ENCODE measurements at regions not wholly inside any gene's neighbourhood (a gene's known extent, or its start where the extent isn't known, plus 50 kb on each side); places are given as distances from the start of the nearest gene placed in this dataset.

DNA sequence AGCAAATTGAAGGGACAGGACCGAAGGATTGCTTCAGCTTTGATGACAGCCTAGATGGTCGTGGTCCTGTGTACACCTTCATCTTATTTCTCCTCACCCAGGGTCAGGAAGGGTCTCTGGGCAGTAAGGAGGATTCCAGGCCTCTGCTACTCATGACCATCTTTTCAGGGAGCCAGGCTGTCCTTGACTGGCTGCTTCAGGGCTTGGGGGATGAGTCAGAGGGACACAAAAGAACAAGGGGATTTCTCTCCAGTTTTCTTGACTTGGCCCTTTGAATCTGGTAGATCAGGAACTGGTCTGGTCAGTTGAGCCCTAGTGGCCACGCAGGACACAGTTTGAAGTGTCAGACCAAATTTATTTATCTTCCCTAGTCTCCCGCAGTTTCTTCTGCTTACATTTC lies 402.1 kb upstream of the CHD6 start:
- no peak for DNase-seq

DNA sequence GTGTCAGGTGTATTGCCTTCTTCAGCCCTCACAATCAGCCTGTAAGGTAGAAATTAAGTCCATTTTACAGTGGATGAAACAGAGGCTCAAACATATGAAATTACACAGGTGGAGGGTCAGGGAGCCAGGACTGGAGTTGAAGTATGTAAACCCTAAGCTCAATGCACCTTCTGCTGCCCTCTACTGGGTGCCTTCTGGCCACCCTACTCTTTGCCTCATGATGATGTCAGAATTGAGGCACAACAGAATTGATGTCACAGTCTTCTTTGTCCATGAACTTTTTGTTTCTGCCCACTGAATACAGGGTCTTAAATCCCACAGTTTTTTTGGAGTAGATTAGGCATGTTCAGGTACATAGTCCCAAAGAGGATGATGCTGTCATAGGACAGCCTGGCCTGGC lies 400.8 kb upstream of the CHD6 start:
- no peak for DNase-seq

DNA sequence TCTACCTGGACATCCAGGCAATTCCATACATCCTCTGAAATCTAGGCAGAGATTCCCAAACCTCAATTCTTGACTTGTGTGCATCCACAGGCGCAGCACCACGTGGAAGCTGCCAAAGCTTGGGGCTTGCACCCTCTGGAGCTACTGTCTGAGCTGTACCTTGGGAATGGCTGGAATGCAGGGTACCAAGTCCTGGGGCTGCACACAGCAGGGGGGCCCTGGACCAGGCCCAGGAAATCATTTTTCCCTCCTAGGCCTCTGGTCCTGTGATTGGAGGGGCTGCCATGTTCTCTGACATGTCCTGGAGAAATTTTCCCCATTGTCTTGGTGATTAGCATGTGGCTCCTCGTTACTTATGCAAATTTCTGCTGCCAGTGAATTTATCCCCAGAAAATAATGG lies 391.9 kb upstream of the CHD6 start:
- no peak for DNase-seq

DNA sequence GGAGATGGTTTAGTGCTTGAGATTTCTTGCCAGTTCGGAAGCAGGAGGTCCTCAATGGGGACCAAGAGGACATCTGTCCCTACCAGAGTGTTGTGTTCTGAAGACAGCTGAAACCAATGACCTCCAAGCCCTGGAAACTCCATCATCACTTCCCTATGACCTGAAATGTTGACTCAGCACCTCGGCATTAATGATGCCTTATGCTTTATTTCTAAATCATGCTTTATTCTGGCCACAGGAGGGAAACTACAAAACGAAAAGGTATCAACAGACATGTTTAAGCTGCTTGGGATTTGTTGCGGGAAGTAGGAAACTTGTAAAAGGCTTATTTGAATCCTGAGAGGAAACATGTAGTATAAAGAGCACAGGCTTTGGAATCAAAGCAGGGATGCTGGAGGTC lies 389.1 kb upstream of the CHD6 start:
- no peak for DNase-seq

DNA sequence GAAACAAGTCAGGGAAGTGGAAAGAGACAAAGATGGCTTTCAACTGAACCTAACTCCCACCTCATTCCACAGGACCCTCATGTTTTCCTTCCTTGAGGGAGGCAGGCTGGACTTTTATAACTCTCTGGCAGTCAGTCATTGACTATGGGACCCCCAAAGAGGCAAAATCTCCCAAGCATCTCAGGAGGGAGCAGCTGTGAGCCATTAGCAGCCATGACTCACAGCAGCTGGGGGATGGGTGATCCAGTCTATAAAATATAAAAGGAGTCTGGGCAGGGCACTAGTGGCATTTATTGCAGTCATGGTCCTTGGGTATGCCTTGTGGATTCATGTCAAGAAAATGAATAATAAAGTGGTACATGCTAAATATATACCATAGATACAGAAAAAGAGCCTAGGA lies 387.0 kb upstream of the CHD6 start:
- no peak for DNase-seq

DNA sequence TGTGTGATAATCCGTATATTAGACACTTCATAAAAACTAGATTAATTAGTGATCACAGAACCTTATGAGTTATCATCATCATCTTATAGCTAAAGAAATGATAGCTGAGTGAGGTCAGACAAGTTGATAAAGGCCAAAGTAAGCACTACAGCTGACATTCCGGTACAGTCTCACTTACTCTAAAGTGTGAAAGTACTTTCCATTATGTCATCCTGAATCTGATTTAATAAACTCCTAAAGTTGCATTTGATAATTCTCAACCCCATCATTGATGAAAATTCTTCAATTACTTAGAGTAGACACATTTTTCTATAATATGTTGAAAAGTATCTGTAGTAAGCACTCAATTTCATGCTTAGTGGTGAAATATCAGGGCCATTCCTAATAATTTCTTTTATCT lies 385.2 kb upstream of the CHD6 start:
- DNase-seq, result no peak

DNA sequence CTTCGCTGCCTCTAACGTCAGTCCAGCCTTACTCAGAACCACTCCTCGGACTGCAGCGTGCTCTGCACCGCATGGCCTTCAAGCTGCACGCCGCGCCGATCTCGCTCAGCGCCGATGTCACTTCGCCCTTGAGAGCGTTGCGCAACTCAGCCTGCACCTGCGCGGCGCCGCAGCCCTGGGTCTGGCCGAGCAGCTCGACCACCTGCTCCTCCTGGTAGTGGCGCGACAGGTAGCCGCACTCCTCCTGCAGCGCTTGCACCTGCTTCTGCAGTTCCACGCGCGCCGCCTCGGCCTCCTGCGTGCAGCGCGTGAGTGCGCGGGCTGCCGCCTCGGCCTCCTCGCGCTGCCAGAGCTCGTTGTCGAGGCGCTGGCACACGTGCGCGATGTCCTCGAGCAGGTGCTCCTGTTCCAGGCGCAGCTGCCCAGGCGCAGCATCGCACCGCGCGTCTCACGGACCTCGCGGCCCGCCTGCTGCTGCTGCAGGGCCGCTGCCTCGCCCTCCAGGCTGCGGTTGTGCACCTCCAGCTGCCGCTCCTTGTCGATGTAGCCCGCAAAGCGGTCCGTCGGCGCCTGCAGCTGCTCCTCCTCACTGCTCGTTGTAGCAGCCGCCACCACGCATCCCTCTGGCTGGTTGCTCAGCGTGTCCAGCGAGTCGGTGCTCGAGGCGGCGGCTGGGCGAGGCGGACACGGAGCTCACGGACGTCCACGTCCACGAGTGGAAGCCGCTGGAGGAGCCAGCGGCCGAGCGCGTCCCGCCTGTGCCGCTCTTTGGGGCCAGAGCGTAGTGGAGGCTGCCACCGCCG lies 380.6 kb upstream of the CHD6 start:
- DNase-seq, result no peak

DNA sequence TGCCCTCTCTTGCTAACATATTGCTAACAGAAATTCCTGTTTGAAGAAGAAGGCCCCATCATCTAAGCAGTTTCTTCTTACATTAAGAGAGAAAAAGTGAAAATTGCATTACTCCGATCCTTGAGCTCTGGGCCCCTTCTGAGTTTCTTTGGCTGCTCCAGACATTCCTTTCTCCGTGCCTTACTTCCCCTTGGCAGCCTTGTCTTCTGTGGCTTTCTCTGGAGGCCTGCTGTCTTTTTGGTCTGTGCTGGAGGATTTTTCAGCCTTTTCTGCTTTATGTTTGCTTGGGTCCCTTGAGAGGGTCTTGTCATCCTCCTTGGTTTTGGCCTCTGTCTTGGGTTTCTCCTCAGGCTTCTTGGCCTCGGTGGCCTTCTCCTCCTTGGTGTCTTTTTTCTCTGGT lies 378.8 kb upstream of the CHD6 start:
- DNase-seq, result no peak

DNA sequence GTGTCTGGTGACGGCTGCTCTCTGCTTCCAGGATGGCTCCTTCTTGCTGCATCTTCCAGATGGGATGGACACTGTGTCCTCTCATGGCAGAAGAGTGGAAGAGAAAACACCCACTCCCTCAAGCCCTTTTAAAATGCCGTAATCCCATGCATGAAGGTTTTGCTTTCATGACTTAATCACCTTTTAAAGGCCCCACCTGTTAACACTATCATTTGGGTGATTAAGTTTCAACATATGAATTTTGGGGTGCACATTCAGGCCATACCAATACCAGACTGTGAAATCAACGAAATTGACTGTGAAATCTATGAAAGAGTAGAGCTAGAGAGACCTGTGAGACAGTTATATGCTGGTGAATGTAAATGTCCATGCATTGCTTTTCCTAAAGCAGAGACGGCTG lies 374.3 kb upstream of the CHD6 start:
- DNase-seq, result no peak

DNA sequence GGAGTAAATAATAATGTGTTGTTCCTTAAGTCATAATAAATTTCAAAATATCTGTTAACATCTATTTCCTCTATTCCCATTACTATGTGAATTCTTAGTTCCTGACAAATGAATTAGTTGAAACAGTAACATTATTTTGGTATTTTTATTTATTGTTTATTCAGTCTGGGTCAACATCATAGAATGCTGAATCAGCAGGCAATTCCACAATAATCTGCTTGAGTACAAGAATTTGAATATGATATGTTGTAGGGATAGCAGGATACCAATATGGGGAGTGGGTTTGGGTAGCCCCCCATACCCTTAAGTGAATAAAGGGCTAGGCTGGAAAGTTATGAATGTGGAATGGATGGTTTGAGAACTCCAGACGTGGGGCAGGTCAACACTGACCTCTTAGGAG lies 373.2 kb upstream of the CHD6 start:
- DNase-seq, result no peak

DNA sequence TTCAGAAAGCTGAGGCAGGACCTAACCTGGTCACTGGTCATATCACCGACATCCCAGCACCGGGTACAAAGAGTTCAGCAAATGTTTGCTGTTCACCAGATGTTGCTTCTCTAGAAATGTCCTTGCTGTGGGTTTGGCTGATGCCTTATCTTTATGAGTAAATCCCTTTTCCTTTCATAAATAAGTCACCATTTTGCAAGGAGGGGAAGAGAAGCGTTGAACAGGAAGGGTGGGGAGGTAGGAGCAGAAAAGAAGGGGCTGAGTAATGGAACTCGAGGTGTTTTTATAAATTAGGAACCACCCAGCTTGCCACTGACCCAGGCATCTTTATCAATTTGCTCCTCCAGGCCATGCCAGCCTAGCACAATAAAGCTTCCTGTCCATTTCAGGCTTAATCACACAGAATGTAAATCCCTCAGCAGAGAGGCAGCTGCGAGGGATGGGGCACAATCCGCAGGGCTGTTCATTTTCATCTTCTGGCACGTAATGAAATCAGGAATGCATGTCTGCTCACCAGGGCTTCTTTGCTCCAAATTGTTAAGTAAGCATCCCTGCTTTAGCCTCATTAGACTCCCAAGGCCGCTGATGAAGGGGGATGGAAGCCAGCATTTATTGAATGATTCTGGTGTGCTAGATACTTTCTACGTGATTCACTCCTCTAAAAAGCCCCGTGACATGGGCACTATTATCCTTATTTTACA lies 371.9 kb upstream of the CHD6 start:
- DNase-seq, result no peak

DNA sequence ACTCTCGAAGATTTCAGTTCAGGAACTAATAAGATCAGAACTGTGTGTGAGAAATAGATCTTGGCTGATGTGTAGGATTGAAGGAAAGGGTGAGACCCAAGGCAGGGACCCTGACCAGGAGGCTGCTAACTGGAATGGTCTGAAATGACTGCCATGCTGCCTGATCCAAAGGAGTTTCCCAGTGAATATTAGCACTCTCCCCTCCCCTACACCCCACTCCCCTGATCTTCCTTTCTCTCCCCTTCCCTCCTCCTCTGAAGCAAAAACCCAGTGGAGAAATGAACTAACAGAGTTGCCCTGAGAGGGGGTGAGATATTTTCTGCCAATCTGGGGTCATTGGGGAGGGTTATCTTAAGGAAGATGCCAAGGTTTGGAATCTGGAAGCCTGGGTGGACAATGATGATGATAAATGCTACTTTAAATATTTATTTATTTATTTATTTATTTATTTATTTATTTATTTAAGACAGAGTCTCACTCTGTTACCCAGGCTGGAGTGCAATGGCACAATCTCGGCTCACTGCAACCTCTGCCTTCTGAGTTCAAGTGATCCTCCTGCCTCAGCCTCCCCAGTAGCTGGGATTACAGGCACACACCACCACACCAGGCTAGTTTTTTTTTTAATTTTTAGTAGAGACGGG lies 371.0 kb upstream of the CHD6 start:
- DNase-seq, result no peak

DNA sequence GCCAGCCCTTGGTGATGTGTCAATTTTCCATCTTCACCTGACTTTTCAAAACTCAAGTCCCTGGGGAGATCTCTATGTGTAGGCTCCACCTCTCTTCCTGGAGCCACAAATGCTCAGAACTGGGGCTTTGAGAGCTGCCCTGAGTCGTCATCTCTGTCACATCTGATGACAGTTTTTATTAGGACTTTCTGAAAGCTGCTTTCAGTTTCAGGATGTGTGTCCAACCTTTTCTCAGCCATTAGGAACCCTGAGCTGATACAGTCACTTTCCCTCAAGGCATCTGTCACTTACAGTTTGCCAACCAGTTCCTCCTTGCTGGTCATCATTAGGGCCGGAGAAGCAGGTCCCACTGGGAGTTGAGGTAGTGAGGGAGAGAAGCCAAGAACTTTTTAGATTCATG lies 365.9 kb upstream of the CHD6 start:
- no peak for DNase-seq

DNA sequence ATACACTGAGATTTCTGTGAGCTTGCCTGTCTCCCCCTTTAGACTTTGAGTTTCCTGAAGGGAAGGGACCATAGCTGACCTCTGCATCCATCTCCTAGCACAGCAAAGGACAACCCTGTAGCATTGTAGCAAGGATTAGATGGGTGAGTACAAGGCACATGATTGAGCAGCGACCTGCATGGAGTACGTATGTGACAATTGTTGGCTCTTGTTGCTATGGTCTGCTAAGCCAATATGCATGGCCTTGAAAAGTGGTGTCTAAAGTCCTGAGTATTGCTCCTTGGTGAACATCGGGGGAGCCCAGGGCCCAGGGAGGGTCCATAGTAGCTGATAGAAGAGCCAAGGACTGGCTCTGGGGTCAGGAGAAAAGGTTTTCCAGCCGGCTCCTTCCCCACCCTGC lies 365.0 kb upstream of the CHD6 start:
- DNase-seq, result no peak

DNA sequence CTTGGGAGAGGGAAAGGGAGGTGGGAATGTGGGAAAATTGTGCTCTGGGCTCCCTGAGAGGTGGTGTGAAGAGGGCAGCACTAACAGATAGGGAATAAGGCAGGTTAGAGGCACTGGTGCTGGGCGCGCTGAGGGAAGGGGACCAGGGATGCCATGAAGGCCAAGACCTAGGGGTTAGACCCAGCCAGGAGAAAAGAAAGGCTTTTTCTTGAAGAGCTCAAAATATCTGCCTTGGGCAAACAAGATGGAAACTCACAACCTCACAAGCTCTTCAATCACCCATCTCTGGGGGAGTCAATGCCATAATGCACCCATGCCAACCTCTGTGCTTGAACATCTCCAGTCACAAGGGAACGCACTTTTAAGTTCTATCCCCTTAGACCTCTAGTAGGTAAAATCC lies 363.6 kb upstream of the CHD6 start:
- DNase-seq, result no peak

DNA sequence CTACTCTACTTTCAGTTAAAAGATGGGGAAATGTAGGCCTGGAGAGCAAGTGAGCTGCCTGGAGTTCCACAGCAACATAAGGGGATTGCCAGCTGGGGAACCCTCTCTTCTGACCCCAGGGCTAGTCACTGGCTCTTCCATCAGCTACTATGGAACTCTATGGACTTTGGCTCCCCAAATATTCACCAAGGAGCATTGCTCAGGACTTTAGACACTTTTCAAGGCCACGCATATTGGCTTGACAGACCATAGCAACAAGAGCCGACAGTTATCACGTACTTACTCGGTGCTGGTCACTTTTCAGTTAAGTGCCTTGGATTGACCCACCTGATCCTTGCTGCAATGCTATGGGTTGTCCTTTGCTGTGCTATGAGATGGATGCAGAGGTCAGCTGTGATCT lies 360.7 kb upstream of the CHD6 start:
- DNase-seq, result no peak

DNA sequence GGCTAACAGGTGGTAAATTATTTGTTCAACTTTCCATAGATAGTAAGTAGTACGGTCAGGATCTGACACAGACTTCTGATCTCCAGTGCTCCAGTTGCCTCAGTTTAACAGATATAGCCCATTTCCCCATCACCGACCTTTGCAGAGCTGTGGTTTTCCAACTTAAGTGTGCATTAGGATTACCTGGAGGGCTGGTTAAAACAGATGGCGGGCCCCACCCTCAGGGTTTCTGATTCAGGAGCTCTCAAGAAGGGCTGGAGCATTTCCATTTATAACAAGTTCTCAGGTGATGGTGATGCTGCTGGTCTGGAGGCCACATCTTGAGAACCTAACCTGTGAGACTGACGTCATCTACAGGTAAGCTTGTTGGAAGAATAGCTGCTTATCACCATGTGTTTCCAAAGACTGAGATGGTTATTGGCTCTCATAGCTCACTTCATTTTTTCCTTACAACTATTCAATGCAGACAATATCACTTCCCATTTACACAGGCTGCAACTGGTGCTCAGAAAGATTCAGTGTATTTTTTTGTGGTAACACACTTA lies 360.1 kb upstream of the CHD6 start:
- no peak for DNase-seq

DNA sequence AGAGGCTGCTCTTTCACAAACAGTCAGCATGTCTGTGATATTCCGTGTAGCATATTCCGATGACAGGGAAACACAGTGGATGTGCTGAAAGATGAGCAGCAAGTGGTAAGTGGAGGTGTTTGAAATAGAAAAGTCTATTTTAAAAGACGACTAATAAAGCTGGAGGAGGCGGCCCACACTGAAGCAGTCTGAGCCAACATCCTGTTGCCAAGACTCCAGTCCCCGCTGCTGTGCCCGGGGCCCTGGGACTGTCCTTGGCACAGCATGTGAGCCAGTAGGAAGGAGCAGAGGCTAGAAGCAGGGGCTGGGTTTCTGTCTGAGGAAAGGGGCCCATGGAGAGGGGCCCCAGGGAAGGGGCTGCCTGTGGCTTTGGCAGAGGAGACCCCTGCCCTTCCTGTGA lies 351.5 kb upstream of the CHD6 start:
- no peak for DNase-seq

DNA sequence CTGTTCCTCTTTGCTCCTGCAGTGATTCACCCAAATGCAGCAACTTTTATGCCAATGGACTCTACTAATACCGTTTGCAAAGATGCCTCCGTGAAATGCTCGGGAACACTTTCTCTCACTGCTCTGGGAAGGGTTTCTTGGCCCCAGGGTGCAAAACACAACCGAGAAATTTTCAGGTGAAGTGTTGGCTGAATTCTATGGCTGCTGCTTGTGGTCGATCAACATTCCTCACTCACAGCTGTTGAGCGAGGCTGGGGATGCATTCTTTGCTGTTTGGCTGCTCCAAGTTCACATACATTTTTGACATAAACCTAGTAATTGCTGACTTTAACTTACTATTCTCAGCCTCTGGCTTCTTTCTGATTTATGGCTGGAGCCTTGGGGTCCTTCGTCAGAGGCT lies 342.0 kb upstream of the CHD6 start:
- DNase-seq, result no peak

DNA sequence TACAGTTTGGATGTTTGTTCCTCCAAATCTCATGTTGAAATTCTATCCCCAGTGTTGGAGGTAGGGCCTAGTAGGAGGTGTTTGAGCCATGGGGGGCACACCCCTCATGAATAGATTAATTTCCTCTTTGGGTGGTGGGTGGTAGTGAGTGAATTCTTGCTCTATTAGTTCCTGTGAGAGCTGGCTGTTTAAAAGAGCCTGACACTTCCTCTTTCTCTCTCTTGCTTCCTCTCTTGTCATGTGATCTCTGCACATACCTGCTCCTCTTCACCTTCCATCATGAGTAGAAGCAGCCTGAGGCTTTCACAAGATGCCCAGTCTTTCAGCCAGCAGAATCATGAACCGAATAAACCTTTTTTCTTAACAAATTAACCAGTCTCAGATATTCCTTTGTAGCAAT lies 340.2 kb upstream of the CHD6 start:
- DNase-seq, result no peak

DNA sequence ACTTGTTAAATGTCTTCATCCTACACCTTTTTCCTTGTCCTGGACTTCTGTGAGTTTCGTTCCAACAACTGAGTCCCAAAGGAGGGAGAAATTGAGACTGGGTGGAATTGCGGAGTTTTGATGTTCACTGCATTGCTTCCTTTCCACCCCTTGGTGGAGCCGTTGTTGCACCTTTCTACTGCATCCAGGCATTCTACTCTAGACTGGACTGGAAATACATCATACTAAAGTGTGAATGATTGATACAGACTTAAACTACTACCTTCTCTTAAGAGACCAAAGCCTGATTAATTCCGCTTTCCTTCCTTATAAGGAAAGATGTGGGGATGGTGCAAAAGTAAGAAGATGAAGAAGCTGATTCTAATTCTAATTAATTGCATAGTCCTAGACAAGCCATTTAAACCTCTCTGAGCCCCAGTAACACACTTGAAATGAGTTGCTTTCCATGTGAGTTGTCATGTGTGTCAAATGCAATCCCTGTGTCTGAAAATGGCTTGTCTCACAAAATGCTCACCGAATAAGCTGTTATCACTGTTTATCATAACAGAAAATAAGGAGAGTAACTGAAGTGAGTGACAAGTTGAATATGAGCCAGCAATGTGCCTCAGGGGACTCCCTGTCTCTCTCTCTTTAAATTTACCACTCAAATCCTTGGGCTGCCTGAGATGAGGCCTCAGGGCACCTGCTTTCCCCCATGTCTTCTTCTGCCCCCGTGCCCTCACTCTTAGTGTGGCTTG lies 338.3 kb upstream of the CHD6 start:
- no peak for DNase-seq

DNA sequence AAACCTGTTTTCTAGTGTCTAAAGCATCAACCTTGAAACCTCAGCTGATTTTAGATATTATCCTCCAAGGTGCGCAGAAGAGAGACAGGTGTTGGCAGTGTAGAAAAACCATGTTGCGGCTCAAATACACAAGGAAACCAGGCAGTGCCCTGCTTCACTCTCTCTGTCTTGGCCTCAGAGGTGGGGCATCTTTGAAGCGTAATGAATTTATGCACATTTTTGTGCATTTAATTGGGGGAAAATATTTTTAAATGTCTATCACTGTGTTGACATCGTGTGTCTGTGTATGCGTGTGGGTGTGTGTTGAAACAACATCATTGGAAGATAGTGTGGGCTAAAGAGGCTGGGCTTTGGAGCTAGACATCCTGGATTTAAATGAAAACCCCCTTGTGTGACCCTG lies 334.0 kb upstream of the CHD6 start:
- DNase-seq, result no peak

DNA sequence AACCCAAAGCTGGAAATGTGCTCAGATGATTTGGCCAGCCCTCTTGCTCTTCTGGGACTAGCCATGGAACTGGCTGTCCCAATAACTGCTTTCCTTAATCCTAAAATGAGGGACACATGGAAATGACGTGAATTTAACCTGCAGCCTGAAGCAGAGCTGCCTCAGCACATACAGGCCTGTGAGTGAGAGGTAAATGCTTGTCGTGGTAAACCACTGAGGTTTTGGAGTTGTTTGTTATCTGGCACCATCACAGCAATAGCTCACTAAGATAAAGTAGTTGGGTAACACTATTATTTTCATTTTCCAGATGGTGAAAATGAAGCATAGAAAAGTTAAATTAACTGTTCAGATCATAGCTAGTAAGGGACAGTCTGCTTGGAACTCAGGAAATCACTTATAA lies 333.4 kb upstream of the CHD6 start:
- no peak for DNase-seq
